ENCODE measurements at regions not wholly inside any gene's neighbourhood (a gene's known extent, or its start where the extent isn't known, plus 50 kb on each side); places are given as distances from the start of the nearest gene placed in this dataset.

- POLR2A ChIA-PET, result no interaction called here
- no TSS peak for BruUV-seq (replicated peaks)
Observed at GRCh38 chr13:97072297-97072696, 78.0 kb upstream of the OXGR1 start.

GRCh38 chr13:97074618-97075017, 80.3 kb upstream of the OXGR1 start:
- H3K27me3 Mint-ChIP-seq (ENCODE audit: insufficient read depth, unreplicated experiment), result peaks cover 6% of the 10 kb centered on the region
- no peaks in the 10 kb centered on the region for H3K36me3 Mint-ChIP-seq (ENCODE audit: insufficient read depth, unreplicated experiment)
- no peaks in the 10 kb centered on the region for H3K4me1 Mint-ChIP-seq (ENCODE audit: low read depth, unreplicated experiment)
- no peak for TF ChIP-seq CTCF (IDR thresholded peaks at IDR 0.05; ENCODE audit: insufficient read depth in 1 of 2, low read depth in 1 of 2, low read length in 1 of 2, severe bottlenecking in 1 of 2, unreplicated experiment in 1 of 2)
- Histone ChIP-seq H3K36me3 (ENCODE audit: control insufficient read depth, insufficient read depth, low read length) (no peaks in the 10 kb centered on the region), H3K9me3 (peaks cover 9% of the 10 kb centered on the region; the same call in 1 of the 2 replicates), H3K4me3 (ENCODE audit: low read depth, low read length) (no peak overlapping the region), H3K27me3 (replicated peaks; ENCODE audit: control insufficient read depth, insufficient read depth, low read length) (no peaks in the 10 kb centered on the region), H3K4me1 (no peaks in the 10 kb centered on the region)
- intact Hi-C loops (cut with micrococcal nuclease; ENCODE audit: unreplicated experiment), result no loop called here
- no peak overlapping the region for H3K27ac Mint-ChIP-seq (ENCODE audit: unreplicated experiment)
- no TSS peak for BruUV-seq (replicated peaks)
- no peak overlapping the region for H3K4me3 Mint-ChIP-seq (ENCODE audit: unreplicated experiment)
- DNase-seq, result no peak
- ChIA-PET CTCF (no interaction called here), POLR2A (no interaction called here)
- H3K9me3 Mint-ChIP-seq (ENCODE audit: unreplicated experiment), result peaks cover 17% of the 10 kb centered on the region

More at GRCh38 chr13:97072297-97072696, 78.0 kb upstream of the OXGR1 start:
- intact Hi-C loops (cut with micrococcal nuclease; ENCODE audit: unreplicated experiment), result no loop called here
- TF ChIP-seq CTCF (IDR thresholded peaks at IDR 0.05; ENCODE audit: insufficient read depth in 1 of 2, low read depth in 1 of 2, low read length in 1 of 2, severe bottlenecking in 1 of 2, unreplicated experiment in 1 of 2), result no peak
- H3K4me1 Mint-ChIP-seq (ENCODE audit: low read depth, unreplicated experiment), result no peaks in the 10 kb centered on the region
- Histone ChIP-seq H3K4me3 (ENCODE audit: low read depth, low read length) (no peak overlapping the region), H3K27me3 (replicated peaks; ENCODE audit: control insufficient read depth, insufficient read depth, low read length) (no peaks in the 10 kb centered on the region), H3K4me1 (no peaks in the 10 kb centered on the region), H3K36me3 (ENCODE audit: control insufficient read depth, insufficient read depth, low read length) (no peaks in the 10 kb centered on the region), H3K9me3 (peaks cover 9% of the 10 kb centered on the region; the same call in 1 of the 2 replicates)
- no peak overlapping the region for H3K4me3 Mint-ChIP-seq (ENCODE audit: unreplicated experiment)
- CTCF ChIA-PET, result no interaction called here
- H3K27me3 Mint-ChIP-seq (ENCODE audit: insufficient read depth, unreplicated experiment), result peaks cover 5% of the 10 kb centered on the region
- peaks cover 17% of the 10 kb centered on the region for H3K9me3 Mint-ChIP-seq (ENCODE audit: unreplicated experiment)
- H3K27ac Mint-ChIP-seq (ENCODE audit: unreplicated experiment), result no peak overlapping the region
- DNase-seq, result no peak
- no peaks in the 10 kb centered on the region for H3K36me3 Mint-ChIP-seq (ENCODE audit: insufficient read depth, unreplicated experiment)

DNA sequence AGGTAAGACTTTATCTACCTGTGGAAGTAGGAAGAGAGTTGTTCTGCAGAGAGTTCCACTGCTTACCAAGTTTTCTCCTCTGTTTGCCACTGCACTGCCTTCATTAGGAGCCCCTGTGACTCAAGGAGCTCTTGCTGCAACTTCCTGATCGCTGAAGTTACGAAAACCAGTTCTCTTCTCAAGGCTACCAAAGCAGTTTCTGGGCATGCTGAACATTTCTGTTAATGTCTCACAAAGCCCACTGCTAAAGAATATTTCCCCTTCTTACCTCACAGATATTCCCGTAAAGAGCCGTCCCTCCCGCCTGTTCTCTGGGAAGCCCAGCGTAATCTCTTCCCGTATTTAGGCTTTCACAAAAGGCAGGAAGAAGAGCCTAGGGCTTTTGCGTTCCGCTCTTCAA, 82.6 kb upstream of the OXGR1 start:
- Mint-ChIP-seq H3K9me3 (ENCODE audit: unreplicated experiment) (peaks cover 17% of the 10 kb centered on the region), H3K4me1 (ENCODE audit: low read depth, unreplicated experiment) (no peaks in the 10 kb centered on the region), H3K27me3 (ENCODE audit: insufficient read depth, unreplicated experiment) (peaks cover 6% of the 10 kb centered on the region), H3K36me3 (ENCODE audit: insufficient read depth, unreplicated experiment) (no peaks in the 10 kb centered on the region), H3K4me3 (ENCODE audit: unreplicated experiment) (no peak overlapping the region), H3K27ac (ENCODE audit: unreplicated experiment) (no peak overlapping the region)
- intact Hi-C loops (cut with micrococcal nuclease; ENCODE audit: unreplicated experiment), result no loop called here
- H3K27me3 ChIP-seq (replicated peaks; ENCODE audit: control insufficient read depth, insufficient read depth, low read length), result no peaks in the 10 kb centered on the region
- H3K9me3 ChIP-seq, result peaks cover 9% of the 10 kb centered on the region; the same call in 1 of the 2 replicates
- no peaks in the 10 kb centered on the region for H3K4me1 ChIP-seq
- ChIA-PET CTCF (no interaction called here), POLR2A (interaction anchor here (0.6 kb wide), 1 partner anchor 1023 kb away, joined by 6 read pairs; the partner anchor contains the start of gene UGGT2)
- no peaks in the 10 kb centered on the region for H3K36me3 ChIP-seq (ENCODE audit: control insufficient read depth, insufficient read depth, low read length)
- no peak for TF ChIP-seq CTCF (IDR thresholded peaks at IDR 0.05; ENCODE audit: insufficient read depth in 1 of 2, low read depth in 1 of 2, low read length in 1 of 2, severe bottlenecking in 1 of 2, unreplicated experiment in 1 of 2)
- DNase-seq, result no peak
- BruUV-seq (replicated peaks), result no TSS peak
- H3K4me3 ChIP-seq (ENCODE audit: low read depth, low read length), result no peak overlapping the region
